HG03135 (cell line): ENCODE measurements at regions not wholly inside any gene's neighbourhood (a gene's known extent, or its start where the extent isn't known, plus 50 kb on each side); places are given as distances from the start of the nearest gene placed in this dataset.
"Not testable (repeated sequence)": the region's sequence is repeated elsewhere in the genome, so short reads cannot be mapped to it uniquely, and the experiment has no call there.

Experiments
- ATAC-seq: cut with Tn5 transposase; IDR thresholded peaks from one replicate; pipeline ENCODE4 v1.9.1; 2021; ENCODE audit warnings: mild to moderate bottlenecking, moderate library complexity; ENCODE audit not compliant: unreplicated experiment

- ATAC-seq = no peak
Measured at GRCh38 chr1:187991944-187992343, 1163.2 kb downstream of the PLA2G4A start.

DNA sequence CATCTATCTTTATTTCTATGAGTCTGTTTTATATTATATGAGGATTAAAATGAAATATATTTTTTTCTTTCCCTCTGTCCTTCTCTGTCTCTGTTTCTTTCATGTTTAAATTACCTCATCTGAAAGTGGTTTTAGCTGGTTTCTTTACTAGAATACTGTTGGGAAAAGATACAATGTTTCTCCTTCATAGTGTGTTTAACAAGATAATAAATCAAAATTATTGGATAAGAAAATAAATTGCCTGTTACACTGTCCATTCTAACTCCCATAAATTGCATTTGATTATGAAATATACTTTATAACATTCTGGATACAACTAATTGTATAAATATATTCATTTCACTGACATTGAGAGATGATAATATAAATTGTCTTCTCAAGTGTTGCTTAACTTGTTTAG is 1168.0 kb downstream of the PLA2G4A start:
- ATAC-seq = no peak

DNA sequence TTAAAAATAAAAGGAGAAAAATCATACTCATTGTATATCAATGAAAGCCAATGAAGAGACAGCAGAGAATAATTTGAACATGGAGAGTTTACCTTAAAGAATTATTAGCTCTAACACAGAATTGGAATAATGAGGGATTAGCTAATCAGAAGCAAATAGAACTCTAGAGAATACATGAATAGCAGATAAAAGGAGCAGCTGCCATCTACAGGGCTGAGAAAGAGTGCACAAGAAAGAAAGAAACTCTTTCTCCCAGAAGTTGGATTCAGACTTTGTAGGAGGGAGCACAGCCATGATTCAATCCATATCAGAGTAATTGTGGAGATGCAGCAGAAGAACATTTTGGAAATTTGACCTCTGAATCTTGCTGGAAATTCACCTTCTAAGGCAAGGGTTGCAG is 1171.2 kb downstream of the PLA2G4A start:
- ATAC-seq = no peak

GRCh38 chr1:188003687-188004086 is 1174.9 kb downstream of the PLA2G4A start:
- not testable (repeated sequence) for ATAC-seq

DNA sequence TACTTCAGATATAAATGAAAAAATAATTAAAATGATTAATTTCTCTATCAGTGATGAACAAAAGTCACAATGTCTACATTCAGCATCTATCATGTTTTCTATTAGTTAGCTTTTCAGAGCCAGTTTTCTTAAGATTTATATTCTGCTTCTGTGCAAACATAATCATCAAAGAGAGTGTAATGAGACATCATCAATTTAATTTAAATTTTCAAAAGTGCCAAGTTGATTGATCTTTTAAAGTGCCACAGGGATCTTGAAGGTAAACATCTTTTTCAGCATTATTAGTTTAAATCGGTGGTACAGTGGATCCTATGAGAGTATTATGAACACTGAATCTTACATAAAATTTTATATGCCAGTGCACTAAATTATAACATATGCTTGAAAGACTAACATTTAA is 1176.1 kb downstream of the PLA2G4A start:
- no peak for ATAC-seq

DNA sequence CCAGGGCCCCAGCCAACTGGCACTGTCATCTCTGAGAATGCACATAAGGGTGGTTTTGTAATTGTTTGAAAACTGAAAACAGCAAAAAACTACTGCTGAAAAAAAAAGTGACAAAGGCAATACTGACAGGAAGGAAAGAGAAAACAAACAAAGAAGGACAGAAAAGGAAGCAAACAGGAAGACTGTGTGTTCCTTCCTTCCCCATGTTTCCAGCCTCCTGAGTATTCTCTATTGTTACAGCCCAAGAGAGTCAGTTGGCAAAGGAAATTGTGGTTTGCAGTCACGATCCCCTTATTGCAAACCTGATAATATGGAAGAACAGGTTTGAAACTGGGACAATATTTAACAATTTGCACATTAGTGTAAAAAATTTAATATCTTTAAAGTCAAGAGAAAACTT is 1177.6 kb downstream of the PLA2G4A start:
- ATAC-seq = no peak

GRCh38 chr1:188013222-188013849 is 1184.6 kb downstream of the PLA2G4A start:
- ATAC-seq = not testable (repeated sequence)

- no peak for ATAC-seq
Measured at GRCh38 chr1:188017921-188018320, 1189.2 kb downstream of the PLA2G4A start.

GRCh38 chr1:188022661-188023060 is 1193.9 kb downstream of the PLA2G4A start:
- no peak for ATAC-seq

DNA sequence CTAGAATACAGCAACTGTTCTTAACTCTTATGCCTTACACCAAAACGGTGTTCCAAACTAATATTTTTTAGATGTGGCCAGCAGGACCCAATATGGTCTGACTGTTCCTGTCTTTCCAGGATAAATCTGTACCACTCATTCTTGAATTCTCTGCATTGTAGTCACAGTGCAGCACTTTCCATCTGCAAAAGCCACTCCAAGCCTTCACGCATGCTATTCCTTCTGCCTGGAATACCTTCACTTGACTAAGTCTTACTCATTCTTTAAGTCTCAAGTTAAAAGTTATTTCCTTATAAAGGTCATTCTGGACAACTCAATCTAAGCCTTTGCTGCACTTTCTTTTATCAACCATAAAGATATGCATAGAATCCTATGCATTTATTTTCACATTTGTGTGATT is 1194.5 kb downstream of the PLA2G4A start:
- no peak for ATAC-seq

- peak; percentile 75 for ATAC-seq
Measured at GRCh38 chr1:188027613-188028012, 1198.9 kb downstream of the PLA2G4A start.

DNA sequence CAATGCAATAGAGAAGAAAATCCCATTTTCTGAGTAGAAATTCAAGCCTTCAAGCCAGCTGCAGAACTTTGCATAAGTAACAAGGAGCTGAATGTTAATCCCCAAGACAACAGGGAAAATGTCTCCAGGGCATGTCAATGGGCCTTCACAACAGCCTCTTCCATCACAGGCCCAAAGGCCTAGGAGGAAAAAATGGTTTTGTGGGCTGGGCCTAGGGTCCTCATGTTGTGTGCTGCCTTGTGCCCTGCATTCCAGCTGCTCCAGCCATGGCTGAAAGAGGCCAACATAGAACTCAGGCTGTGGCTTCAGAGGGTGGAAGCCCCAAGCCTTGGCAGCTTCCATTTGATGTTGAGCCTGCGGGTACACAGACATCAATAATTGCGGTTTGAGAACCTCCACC is 1208.8 kb downstream of the PLA2G4A start:
- not testable (repeated sequence) for ATAC-seq

DNA sequence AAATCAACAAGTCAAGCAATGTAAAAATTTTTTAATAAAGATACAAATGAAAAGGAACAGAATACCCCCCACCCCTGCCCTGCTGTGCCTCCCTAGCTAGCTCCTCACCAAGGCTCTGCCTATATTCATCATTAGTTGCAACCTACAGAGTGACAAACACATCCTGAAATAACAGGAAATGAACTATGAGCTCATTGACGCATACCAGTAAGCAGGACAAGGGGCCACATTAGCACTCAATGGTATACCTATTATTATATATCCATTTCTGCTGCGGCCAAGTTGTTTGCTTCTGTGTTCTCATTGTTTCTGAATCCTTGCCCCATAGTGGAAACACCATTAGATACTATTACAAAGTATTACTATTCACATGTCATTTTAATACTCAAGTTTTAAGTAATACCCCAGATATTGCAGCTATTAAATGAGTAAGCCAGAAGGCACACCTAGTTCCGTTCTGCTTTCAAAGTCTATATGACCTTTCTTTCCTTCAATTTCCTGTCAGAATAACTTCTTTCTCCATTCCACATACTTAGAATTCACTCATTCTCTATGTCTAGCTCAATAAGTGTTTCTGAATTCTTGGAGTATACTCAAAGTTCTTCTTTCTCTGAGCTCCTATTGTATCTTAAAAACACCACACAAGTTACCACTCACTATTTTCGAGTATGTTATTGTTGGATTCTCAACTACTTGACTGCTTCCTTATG is 1214.9 kb downstream of the PLA2G4A start:
- no peak for ATAC-seq

GRCh38 chr1:188050250-188050649 is 1221.5 kb downstream of the PLA2G4A start:
- no peak for ATAC-seq

DNA sequence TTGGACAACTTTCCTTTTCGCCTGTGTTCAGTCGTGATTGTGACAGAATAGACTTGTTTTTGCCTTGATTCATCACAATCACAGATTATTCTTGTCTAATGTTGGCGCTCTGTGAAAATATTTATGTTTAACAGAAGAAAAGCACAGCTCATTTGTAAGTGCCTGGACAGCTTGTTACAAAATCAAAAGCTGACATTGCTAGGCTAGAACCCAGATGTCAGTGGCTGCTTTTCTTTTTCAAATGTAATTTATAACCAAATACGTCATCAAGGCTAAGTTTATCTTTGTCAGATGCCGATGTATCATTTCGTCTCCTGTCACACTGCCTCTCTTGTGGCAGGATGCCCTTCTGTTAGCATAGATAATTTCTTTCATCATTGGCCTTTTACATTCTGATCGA is 1227.3 kb downstream of the PLA2G4A start:
- ATAC-seq = no peak

GRCh38 chr1:188058801-188059200 is 1230.1 kb downstream of the PLA2G4A start:
- no peak for ATAC-seq

DNA sequence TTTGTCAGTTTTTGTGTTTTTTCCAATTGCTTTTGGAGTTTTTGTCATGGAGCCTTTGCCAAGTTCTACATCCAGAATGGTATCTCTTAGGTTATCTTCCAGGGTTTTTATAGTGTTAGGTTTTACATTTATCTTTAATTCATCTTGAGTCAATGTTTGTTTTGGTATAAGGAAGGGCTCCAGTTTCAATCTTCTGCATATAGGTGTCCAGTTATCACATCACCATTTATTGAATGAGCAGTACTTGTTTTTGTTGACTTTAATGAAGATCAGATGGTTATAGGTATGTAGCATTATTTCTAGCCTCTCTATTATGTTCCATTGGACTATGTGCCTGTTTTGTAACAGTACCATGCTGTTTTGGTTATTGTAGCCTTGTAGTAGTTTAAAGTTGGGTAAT is 1233.1 kb downstream of the PLA2G4A start:
- ATAC-seq = no peak

DNA sequence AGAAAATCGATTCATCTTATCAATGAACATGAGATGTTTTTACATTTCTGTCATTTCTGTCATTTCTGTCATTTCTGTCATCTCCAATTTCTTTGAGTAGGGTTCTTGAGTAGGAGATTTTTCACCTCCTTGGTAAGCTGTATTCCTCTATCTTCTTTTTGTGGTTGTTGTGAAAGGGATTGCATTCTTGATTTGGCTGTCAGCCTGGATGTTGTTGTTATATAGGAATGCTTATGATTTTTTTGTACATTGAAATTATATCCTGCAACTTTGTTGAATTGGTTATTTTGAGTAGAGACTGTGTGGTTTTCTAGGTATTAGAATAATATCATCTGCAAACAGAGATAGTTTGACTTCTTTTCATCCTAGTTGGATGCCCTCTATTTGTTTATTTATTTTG is 1233.7 kb downstream of the PLA2G4A start:
- no peak for ATAC-seq

DNA sequence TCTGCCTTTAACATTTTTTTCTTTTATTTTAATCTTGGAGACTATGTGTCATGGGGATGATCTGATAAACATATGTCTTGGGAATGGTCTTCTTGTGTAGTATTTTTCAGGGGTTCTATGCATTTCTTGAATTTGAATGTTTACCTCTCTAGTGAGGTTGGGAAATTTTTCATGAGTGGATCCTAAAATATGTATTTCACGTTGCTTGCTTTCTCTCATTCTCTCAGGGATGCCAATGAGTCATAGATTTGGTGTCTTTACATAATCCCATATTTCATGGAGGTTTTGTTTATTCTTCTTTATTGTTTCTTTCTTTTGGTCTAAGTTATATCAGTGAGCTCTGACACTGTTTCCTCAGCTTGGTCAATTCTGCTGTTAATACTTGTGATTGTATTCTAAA is 1237.2 kb downstream of the PLA2G4A start:
- no peak for ATAC-seq

DNA sequence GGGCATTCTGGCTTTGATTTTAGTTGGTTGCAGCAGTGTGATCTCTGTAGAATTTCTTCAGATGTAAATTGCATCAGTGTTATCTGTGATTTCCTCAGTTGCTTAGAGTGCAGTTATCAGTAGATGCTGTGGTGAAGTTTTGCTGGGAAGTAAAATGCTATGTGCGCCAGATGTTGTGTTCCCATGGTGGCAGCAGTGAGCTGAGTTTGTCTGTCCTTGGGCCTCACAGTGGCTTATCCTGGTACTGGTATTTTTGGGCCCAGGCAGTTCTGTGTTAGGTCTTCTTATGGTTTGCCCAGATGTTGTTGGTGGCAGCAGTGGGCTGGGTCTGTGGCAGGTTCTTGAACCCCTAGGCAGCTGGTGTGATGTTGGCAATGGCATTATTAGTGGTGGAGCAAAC is 1242.1 kb downstream of the PLA2G4A start:
- ATAC-seq = no peak

- ATAC-seq = no peak
Measured at GRCh38 chr1:188089015-188089414, 1260.3 kb downstream of the PLA2G4A start.

DNA sequence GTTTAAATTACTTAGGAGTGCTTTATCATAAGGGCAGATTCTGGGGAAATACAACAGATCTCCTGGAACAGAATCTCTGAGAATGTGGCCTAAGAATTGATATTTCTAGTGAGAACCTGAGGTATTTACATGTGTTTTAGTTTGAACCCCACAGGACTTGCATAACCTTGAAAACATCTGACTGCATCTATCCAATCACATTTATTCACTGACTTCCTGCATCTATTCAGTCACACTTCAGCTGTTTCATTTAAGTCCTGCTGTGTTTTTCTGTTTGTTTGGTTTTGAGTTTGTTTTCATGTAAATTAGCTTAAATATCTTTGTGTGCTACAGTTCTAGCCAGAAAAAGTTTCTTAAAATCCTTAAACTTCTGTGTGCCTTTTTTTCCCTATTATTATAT is 1260.7 kb downstream of the PLA2G4A start:
- ATAC-seq = no peak

- ATAC-seq = no peak
Measured at GRCh38 chr1:188096521-188096920, 1267.8 kb downstream of the PLA2G4A start.
